GM12878 (cell line): ENCODE measurements at regions not wholly inside any gene's neighbourhood (a gene's known extent, or its start where the extent isn't known, plus 50 kb on each side); places are given as distances from the start of the nearest gene placed in this dataset.
"Not testable (repeated sequence)": the region's sequence is repeated elsewhere in the genome, so short reads cannot be mapped to it uniquely, and the experiment has no call there.

Experiments
- BCL3 ChIP-seq: IDR thresholded peaks from 2 replicates; pipeline ENCODE4 v1.6.1; 2011; ENCODE audit warnings: borderline replicate concordance, low read depth, mild to moderate bottlenecking, moderate library complexity, low read length; ENCODE audit not compliant: insufficient read depth, poor library complexity, severe bottlenecking
- POLR2A ChIP-seq: IDR thresholded peaks from 2 replicates; pipeline ENCODE4 v1.6.1; 2011; ENCODE audit warnings: low read depth, mild to moderate bottlenecking, low read length
- POLR2AphosphoS5 ChIP-seq: IDR thresholded peaks from 2 replicates; pipeline ENCODE4 v1.6.1; 2011; ENCODE audit warnings: mild to moderate bottlenecking, low read length, inconsistent platforms
- ZBTB33 ChIP-seq: fragments of 450-650 bp; IDR thresholded peaks from 2 replicates; pipeline ENCODE4 v1.6.1; 2017; ENCODE audit warnings: mild to moderate bottlenecking
- ZBTB4 ChIP-seq: fragments of 450-650 bp; formaldehyde crosslinking; IDR thresholded peaks from 2 replicates; pipeline ENCODE4 v1.4.0; 2022; ENCODE audit warnings: mild to moderate bottlenecking, moderate library complexity

GRCh38 chr12:67092934-67093333, 176.2 kb upstream of the CAND1 start:
- TF ChIP-seq ZBTB33; POLR2A; BCL3; ZBTB4 (CRISPR knock-in tag); POLR2AphosphoS5: not testable (repeated sequence)
